Astrocyte of the cerebellum (primary cell): ENCODE measurements at regions not wholly inside any gene's neighbourhood (a gene's known extent, or its start where the extent isn't known, plus 50 kb on each side); places are given as distances from the start of the nearest gene placed in this dataset.
"Not testable (repeated sequence)": the region's sequence is repeated elsewhere in the genome, so short reads cannot be mapped to it uniquely, and the experiment has no call there.

ENCODE experiments used
- DNase-seq: peaks from one replicate; pipeline ENCODE4 v3.0.0-alpha.2; 2011; ENCODE audit warnings: low read depth
- H3K4me3 ChIP-seq: 2 replicates; pipeline ENCODE4 v1.5.1; 2011; ENCODE audit warnings: mild to moderate bottlenecking, low read depth, low read length, moderate library complexity
- CTCF ChIP-seq: IDR thresholded peaks from 2 replicates; pipeline ENCODE4 v1.5.1; 2012; ENCODE audit warnings: low read length, low read depth, moderate library complexity, mild to moderate bottlenecking; ENCODE audit errors: missing control alignments
- in situ Hi-C: cut with HindIII; loops from 2 replicates; pipeline ENCODE4 v1.10.0; 2017; ENCODE audit warnings: low sequenced_read_pairs

DNA sequence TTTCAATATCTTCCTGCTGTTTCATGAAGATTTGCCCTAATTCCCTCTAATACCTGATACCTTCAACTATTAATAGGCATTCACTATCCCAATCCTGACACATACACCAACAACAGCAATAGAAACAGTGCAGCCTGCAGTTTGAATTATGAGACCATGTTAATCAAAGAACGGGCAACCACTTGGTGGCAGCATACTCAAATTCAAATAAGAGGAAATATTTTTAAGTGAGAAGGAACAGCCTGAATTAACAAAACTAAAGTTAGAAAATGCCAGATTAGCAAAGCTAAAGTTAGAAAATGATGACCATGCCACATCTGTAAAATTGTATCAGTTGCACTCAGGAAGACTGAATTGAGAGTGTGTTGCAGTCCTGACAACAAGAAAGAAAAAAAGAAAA, 204.9 kb downstream of the SMARCA1 start:
- no peak for DNase-seq
- TF ChIP-seq CTCF, result no peak
- in situ Hi-C loops, result no loop called here
- H3K4me3 ChIP-seq, result no peak overlapping the region

- no peak for DNase-seq
- no peak overlapping the region for H3K4me3 ChIP-seq
- in situ Hi-C loops, result no loop called here
- no peak for TF ChIP-seq CTCF
These were observed 206.8 kb downstream of the SMARCA1 start for GRCh38 chrX:129316461-129316860.

DNA sequence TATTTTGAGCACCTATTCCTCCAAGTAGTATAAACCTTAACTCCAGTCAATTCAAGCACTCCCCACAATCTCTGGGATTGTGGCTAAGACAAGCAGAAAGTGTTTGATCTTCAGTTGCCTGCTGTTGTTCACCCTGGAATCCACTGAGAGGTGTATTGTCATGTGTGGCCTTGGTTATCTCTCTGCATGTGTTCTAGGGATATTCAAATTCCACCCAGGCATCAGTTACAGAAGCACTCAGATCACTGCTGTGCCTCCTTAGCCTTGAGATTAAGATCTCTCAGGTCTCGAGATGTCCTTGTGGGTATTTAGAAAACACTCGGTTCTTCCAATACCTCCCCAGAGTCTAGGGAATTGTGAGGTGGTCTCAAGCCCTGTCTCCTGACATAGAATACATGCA, 213.3 kb downstream of the SMARCA1 start:
- no peak for DNase-seq
- no peak for TF ChIP-seq CTCF
- no peak overlapping the region for H3K4me3 ChIP-seq
- in situ Hi-C loops, result no loop called here

DNA sequence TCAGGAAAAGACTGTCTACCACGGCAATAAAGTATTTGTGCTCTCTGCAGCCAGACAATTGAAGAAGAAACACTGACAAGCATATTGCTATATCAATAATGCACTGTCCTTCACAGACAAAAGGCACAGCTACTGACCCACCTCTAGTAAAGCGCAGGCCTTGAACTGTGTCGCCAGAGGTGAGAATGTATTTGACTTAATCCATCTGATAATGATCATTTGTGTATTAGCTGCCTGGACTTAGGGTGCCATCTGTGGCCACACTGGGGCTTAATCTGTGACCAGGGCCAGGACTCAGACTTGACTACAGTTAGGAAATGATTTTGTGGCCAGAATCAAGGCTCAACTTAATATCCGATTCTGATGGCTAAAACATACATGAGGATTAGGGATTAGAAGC, 260.4 kb downstream of the SMARCA1 start:
- DNase-seq, result no peak
- no peak overlapping the region for H3K4me3 ChIP-seq
- no peak for TF ChIP-seq CTCF
- in situ Hi-C loops, result no loop called here

DNA sequence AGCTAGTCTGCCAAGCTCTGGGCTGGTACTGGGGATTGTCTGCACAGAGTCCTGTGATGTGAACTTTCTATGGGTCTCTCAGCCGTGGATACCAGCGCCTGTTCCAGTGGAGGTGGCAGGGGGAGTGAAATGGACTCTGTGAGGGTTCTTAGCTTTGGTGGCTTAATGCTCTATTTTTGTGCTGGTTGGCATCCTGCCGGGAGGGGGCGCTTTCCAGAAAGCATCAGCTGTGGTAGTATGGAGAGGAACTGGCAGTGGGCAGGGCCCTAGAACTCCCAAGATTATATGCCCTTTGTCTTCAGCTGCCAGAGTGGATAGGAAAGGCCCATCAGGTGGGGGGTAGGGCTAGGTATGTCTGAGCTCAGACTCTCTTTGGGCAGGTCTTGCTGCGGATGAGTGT, 267.8 kb downstream of the SMARCA1 start:
- H3K4me3 ChIP-seq, in situ Hi-C loops, DNase-seq: not testable (repeated sequence)

DNA sequence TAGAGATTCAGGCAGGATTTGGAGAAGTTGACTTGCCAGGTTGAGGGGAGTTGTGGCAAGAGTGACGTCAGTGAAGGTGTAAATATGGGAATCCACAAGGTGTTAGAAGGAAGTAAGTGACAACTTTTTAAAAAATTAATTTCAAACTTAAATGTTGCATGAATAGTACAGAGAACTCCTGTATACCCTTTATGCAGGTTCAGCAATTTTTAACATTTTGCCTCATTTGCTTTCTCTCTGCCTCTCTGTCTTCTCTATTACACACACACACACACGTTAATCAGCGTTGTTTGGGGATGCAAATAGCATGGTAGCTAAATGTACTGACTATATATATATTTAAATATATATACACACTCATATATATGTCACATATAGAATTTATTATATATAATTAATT, 273.7 kb downstream of the SMARCA1 start:
- no peak for TF ChIP-seq CTCF
- in situ Hi-C loops, result no loop called here
- no peak for DNase-seq
- H3K4me3 ChIP-seq, result no peak overlapping the region

- no peak for DNase-seq
- no peak overlapping the region for H3K4me3 ChIP-seq
- no peak for TF ChIP-seq CTCF
- in situ Hi-C loops, result no loop called here
These were observed 275.6 kb downstream of the SMARCA1 start for GRCh38 chrX:129247642-129248041.
